ENCODE measurements at regions not wholly inside any gene's neighbourhood (a gene's known extent, or its start where the extent isn't known, plus 50 kb on each side); places are given as distances from the start of the nearest gene placed in this dataset.

DNA sequence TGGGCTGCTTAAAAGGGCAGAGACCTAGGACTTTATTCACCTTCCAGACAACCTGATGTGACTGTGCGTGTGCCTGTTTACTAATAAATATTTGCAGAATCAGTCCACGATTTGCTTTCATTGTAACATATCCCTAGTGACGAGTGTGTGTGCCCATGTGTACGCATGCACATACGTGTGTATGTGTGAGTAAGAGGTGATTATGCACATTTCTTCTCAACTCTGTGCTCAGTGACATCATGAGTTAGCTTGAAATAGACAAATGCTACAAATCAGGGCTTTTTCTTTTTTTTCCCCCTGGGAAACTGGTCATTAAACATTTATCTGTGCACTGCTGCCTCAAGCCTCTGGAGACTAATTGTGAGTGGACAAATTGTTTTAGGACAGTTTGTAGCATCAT lies 242.6 kb upstream of the SOX4 start:
- no peak for TF ChIP-seq CTCF (conservative IDR thresholded peaks at IDR 0.05 in 1 of 2, IDR thresholded peaks at IDR 0.05 in 1 of 2; ENCODE audit: extremely low read depth in 1 of 2, insufficient read depth in 1 of 2, low read depth in 1 of 2, low read length in 2 of 2)
- TF ChIP-seq EZH2 (IDR thresholded peaks at IDR 0.05; ENCODE audit: borderline replicate concordance, low read length): no peak
